ENCODE measurements at regions not wholly inside any gene's neighbourhood (a gene's known extent, or its start where the extent isn't known, plus 50 kb on each side); places are given as distances from the start of the nearest gene placed in this dataset.
"Not testable (repeated sequence)": the region's sequence is repeated elsewhere in the genome, so short reads cannot be mapped to it uniquely, and the experiment has no call there.

DNA sequence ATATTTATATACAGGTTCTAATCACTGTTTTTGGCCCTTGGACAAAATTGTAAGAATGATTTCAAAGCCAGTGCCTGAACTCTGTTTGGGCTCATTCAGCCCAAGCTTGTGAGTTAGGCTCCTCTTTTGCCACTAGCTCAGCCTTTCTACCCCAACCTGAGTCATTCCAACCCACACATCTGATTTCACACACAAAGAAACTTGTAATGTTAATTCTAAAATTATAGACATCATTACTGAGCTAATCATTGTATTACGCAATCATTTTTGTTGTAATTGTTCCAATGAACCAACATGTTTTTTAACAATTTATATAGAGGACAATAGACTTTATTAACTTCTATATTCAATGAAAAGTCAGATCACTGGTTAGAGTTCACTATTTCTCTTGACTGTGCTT, 441.1 kb downstream of the ETNK1 start:
- no peak for DNase-seq (ENCODE audit: low spot score)

DNA sequence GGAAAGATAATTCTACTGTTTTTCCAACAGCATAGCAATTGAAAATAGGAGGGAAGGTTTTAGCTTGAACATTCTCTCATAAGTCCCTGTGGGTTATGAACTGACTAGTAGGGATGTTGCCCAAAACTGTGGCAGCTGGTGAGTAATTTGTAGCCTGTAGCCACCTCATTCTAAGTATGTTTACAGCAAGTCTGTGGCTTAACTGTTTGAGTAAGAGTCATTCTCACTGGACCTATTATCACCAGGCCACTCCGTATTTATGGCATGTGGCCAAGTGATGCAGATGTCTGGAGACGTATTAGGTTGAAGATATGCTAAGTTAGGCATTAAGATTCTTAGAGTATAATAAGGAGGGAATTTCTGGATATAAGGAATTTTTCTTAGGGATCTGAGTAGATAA, 458.3 kb downstream of the ETNK1 start:
- no peak for DNase-seq (ENCODE audit: low spot score)

DNA sequence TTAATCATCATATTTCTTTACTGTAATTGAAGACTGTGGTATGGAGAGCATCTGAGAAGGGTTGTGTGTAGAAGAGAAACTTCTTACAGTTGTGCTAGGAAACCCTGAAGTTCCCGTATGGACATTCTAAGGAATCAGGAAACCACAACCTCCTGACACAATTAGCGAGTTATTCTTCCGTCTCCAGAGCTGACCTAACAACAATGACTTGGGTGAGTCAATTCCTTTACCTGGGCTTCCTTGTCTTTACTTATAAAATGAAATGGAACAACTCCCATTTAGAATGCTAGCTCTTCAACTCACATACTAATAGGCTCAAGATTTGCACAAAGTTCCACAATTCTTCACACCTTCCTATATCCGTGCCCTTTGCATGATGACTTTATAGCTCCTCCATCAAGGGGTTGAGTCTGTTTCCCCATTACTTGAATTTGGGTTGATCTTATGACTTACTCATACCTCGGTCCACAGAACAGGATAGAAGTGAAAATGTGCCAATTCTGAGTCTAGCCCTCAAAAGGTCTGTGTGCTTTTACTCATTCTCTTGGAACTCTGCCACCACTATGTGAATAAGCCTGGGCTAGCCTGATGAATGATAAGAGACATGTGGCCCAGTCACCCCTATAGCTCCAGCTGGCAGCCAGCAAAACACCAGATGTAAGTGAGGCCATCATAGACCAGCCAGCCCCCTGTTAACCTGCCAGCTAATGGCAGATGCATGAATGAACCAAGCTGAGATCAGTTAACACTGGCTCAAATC, 459.4 kb downstream of the ETNK1 start:
- peak; percentile 50 for DNase-seq (ENCODE audit: low spot score)

DNA sequence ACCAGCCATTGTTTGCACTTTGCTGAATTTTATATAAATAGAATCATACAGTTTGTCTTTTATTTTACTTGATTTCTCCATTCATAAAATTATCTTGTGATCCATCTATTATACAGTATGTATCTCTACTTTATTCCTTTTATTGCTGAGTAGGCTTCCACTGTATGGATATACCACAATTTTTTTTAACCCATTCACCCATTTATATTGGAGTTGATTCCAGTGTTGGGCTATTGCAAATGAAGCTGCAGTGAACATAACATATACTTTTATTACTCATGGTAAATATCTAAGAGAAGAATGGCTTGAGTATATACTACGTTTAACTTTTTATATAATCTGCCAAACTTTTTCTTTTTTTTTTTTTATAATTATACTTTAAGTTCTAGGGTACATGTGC, 463.6 kb downstream of the ETNK1 start:
- no peak for DNase-seq (ENCODE audit: low spot score)

DNA sequence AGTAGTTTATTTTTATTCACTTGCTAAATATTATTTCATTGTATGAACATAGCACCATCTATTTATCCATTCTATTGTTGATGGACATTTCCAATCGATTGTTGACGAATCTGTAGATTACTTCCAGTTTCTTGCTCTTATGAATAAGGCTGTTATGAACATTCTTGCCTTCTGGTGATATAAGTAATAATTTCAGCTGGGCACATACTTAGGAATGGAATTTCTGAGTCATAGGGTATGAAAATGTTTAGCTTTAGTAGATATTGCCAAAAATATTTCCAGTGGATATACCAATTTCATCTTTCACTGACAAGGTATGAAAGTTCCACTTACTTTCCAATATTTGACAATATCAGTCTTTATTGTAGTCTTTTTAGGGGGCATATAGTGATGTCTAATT, 468.5 kb downstream of the ETNK1 start:
- DNase-seq (ENCODE audit: low spot score) = no peak

DNA sequence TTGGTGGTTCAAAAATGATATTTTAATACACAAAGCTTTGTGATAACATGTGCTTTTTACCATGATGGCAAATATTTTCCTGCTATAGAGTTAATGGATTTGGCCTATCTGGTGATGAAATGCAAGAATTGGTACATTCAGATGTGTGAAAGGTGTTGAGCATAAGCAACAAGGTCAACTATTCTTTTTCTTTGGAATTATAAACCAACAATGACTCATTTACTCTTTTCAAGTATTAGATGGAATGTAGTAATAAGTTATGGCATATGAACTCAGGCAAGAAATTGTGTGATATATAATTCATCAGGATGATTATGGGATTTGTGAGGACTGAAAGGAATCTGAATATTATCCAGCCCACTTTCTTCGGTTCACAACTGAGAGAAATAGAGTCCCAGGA, 471.4 kb downstream of the ETNK1 start:
- DNase-seq (ENCODE audit: low spot score) = no peak

DNA sequence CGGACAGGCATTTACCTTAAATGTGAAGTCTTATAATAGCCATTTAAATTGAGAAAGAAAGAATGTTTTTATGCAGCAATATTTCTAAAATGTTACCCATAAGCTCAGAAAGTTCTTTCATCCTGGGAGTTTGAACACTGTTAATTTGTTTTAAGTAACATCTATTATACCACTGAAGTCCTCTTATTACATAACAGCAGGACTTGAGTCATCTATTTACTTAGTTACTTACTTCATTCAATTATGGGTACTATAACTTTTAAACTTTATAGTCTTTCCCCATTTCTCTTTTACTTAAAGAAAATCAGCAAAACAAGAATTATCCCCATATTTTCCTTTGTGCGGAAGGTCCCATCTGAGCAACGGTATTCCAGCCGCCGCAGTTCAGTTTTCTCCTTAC, 473.1 kb downstream of the ETNK1 start:
- no peak for DNase-seq (ENCODE audit: low spot score)

DNA sequence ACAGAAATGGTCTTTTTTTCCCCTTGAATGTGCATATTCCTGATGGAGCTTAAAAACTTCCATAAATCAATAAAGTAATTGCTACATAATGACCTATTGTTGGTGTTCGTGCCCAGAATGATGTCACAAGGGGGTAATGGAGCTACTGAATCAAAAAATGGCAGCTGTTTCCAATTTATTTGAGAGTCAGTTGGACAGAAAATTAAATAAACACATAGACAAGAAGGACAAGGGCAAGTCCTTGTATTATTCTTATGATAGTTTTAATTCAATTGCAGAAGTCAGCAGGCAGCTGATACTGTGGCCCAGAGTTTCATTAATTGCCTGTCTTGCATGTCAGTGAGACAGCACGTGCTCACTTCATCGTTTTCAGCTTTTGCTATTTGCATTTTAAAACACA, 473.5 kb downstream of the ETNK1 start:
- no peak for DNase-seq (ENCODE audit: low spot score)

DNA sequence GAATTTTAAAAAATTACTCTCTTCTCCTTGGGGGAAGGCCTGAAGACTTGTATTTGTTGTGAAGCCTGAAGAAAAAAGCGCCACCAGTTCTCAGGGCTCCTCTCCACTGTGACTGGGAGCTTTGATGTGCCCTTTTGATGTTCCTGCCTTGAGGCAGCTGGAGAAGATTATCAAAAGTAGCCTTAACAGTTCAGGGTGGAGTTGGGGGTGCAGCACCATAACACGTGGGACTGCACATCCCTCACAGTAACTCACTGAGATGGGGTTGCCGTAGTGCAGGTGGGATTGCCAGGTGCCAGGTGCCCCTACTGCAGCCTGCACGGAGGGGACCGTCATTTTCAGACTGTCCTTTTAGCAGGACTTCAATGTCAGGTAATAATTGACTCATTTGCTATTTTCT, 474.1 kb downstream of the ETNK1 start:
- DNase-seq (ENCODE audit: low spot score) = no peak

DNA sequence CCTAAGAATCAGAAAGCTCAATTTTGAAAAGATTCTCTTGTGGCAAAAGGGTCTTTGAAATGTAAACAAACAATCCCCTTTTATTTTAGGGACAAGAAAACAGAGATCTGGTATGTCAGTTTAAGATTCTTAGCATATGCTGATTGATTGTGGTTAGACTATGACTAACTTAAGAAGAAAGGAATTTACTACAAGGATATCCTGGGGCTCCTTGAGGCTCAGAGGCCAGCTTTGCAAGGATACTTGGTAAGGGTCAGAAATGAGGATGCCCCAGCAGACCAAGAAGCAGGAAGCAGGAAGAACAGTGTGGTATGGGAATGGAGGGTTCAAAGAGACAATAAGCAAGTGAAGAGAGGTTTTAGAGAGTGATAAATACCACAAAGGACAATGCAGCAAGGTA, 474.6 kb downstream of the ETNK1 start:
- DNase-seq (ENCODE audit: low spot score) = no peak

DNA sequence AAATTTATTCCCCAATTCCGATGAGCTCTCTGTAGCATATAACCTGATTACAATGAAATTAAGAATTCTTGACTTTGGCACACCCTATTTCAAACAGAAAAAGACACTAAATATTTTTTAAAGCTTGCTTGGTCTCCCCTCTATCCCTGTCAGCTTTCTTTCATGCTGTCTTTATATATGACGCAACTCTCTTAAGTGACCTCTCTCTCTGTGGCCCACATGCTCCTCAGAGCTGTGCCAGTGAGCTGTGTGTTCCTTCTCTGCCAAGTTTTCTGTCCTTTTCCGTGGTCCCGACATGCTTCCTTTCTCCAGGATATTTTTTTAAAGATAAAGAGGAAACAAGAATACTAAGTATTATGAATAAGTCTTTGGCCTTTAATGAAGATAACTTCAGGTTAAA, 484.0 kb downstream of the ETNK1 start:
- no peak for DNase-seq (ENCODE audit: low spot score)

DNA sequence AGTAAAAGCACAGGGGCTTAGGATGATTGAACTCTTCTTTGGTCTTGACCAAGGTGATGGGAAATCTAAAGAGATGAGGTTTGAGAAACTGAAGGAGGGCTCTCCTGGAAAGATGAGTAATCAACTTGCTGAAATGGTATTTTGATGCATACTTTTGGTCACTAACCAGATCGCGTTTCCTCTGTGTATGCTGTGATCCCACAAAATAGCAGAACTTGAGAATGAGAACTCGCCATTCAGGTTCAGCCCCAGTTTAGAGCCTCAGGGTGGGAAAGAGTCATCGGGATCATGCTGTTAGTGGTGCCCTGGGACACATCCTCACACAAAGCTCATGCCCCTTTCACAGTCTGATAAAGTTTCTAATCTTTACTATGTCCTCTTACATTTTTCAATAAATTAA, 488.8 kb downstream of the ETNK1 start:
- DNase-seq (ENCODE audit: low spot score) = no peak

DNA sequence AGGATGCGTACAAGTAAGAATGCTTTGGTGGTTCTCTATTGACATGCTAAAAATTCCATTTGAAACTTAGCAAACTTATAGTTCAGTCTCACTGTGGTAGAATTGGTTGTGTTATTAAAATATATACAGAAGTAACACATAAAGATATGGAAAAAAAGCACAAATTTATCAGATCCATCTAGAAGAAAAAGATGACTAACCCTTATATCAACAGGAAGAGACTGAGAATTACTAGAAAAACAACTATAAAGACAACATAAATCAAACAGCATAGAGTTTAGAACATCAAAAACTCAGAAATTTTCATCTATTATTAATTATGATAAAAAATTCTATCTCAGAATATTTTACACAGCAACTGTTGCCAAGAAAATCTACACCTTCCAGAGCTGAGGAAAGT, 491.0 kb downstream of the ETNK1 start:
- no peak for DNase-seq (ENCODE audit: low spot score)

DNA sequence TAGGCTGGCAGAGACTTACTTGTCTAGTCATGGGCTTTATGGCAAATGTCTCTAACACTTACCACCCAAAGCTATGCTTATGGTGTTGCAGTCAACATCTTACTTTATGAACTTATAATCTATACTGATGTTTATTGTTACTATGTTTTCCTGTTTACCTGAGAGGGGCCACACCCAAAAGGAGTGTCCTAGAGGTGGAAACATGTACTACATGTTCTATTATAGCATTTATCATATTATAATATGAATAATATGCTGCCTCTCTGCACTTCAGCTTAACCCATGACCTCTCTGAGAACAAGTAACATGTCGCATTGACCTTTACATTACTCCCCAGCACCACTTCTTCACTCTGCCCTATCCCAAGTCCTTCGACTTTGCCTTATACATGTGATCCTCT, 501.8 kb downstream of the ETNK1 start:
- no peak for DNase-seq (ENCODE audit: low spot score)

DNA sequence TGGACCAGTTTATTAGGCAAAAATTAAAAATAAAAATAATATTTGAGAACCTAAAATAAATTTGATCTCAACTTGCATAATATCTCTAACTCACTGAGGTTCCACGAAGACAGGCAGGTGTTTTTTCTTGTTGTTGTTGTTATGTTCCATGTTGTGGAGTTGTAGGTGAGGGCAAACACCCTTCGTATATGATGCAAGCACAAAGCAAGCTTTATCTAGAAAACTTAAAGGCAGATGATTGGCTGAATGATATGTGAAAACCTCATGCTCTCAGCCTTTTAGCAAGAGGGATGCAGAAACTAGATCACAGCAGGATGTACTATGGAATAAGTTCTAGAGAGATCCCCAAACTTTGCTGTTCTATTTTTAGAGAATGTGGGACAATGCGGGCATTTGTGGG, 502.7 kb downstream of the ETNK1 start:
- no peak for DNase-seq (ENCODE audit: low spot score)

DNA sequence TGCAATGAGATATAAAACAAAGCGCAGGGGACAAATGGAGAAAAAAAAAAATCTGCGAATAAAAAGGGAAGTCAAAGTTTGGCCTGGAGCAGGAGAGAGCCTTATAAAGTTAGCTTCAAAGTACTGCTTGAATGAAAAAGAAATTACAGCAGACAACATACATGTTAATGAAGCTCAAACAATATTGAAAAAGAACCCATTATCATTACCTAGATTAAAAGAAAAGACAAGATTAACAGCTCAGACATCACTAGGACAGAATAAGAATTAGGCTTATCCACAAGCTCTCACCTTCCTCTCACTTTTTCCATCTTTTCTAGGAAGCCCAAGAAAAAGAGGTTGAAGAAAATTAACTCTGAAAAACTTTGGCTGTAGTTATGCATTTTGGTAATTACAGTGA, 503.5 kb downstream of the ETNK1 start:
- DNase-seq (ENCODE audit: low spot score) = no peak

DNA sequence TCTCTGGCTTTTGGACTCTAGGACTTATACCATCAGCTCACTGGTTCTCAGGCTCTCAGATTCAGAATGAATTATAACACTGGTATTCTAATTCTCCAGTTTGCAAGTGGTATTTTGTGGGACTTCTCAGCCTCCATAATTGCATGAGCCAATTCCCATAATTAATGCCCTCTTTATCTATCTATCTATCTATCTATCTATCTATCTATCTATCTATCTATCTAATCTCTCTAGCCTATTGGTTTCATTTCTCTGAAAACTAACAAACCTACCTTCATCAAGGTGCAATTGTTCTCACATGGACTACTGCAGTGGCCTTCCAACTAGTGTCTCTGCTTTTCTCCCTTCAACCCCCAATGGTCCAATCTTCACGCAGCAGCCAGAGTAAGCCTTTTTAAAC, 507.4 kb downstream of the ETNK1 start:
- DNase-seq (ENCODE audit: low spot score) = no peak

DNA sequence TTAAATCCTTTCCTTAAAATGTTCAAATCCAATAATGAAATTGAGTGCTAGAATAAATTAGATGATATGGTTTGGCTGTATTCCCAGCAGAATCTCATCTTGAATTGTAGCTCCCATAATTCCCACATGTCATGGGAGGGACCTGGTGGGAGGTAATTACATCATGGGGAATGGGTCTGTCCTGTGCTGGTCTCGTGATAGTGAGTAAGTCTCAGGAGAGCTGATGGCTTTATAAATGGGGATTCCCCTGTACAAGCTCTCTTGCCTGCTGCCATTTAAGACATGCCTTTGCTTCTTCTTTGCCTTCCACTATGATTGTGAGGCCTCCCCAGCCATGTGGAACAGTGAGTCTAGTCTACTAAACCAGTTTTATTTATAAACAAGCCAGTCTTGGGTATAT, 508.5 kb downstream of the ETNK1 start:
- DNase-seq (ENCODE audit: low spot score) = no peak

DNA sequence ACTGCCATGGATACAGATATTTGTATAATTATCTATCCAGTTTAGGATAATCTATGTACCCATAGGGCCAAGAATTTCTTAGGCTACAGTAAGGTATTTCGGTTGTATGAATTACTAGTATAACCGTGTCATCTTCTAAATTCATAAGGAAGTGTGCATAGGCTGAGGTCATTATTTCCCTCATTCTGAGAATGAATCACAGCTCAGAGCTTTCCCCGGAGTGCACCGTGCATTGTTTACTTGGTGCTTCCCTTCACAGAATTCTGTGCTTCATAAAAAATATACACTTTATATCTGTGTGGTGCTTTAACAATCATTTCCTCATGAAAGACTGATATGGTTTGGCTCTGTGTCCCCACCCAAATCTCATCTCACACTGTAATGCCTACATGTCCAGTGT, 514.1 kb downstream of the ETNK1 start:
- DNase-seq (ENCODE audit: low spot score) = no peak

DNA sequence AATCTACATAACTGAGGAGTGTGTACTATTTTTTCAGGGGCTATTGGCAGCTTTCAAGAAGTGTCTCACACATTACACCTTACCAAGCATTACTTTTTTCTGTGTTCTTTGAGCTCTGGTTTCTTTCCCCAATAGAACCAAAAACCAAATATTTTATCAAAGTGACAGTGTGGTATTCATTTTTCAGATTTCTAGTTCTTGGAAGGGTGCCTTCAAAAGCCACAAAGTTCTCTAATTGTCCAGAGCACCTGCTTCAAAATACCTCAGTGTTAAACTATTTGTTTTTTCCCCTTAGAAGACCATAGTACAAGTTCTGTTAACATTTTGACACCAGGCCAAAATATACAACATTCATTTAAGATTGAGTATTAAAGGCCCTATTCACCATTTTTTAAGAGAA, 515.7 kb downstream of the ETNK1 start:
- no peak for DNase-seq (ENCODE audit: low spot score)

DNA sequence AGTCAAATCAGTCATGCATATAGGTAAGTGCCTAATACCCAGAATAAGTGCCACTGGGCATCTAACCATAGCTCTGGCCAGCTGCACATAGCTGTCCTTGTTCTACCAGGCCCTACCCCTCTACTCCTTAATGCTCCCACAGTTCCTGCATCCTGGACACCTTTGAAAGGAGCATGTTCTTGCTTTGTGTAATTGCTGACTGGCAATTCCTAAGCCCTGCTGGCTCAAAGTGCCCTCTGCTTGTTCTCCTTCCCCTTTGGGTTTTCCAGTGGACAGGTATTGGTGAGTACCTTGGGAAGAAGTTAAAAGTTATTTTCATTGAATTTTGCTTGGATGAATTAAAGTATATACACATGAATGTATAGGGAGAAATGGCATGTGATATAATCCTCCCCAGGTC, 516.4 kb downstream of the ETNK1 start:
- no peak for DNase-seq (ENCODE audit: low spot score)

DNA sequence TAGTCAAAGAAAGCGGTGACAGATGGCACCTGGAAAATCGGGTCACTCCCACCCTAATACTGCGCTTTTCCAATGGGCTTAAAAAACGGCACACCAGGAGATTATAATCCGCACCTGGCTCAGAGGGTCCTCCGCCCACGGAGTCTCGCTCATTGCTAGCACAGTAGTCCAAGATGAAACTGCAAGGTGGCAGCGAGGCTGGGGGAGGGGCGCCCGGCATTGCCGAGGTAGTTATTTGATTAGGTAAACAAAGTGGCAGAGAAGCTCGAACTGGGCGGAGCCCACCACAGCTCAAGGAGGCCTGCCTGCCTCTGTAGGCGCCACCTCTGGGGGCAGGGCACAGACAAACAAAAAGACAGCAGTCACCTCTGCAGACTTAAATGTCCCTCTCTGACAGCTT, 521.1 kb downstream of the ETNK1 start:
- DNase-seq (ENCODE audit: low spot score) = not testable (repeated sequence)

DNA sequence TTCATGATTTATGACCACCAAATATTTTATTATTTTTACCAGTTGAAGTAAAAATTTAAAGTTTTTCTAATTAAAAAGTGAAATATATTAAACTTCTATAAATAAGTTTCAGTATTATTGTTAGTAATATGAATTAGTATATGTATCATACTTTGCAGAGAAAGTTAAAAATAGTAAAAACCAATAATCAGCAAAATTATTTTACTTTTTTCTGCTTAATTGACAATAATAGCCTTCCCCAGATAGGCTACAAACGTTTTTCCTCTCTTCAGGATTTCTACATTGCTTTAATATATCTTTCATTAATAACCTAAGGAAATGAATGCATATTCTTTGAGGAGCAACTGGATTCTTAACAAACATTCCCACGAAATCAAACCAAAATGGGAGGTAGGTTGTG, 543.5 kb downstream of the ETNK1 start:
- DNase-seq (ENCODE audit: low spot score) = no peak

DNA sequence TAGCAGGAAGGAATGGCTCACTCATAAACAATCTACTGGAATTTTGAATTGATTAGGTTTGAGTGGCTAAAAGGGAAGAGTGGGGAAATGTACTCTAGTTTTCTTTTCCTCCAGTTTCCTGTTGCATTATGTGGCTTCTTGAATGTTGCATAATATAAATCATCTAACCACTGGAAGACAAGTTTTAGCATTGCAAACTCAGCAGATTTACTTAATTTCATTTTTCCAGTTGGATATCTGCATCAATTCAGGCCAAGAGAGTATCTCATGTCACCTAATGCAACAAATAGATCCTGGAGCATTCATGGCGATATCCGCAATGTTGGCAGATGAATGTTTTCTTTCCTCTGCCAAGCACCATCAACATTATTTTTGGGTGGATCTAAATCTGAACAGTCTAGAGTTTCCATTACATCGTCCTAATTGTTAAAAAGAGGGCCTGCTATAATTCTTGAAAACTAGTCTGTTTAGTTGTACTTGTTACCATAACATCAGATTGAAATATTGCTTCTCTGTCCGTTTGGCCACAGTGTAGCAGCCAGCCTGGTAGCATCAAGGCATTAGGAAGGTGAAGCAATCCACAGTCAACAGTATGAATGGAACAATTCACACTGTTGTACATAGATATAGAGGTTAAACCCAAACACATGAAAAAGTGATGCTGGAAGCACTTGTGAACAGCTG, 544.2 kb downstream of the ETNK1 start:
- DNase-seq (ENCODE audit: low spot score) = no peak
